GM18502 (cell line): ENCODE measurements at regions not wholly inside any gene's neighbourhood (a gene's known extent, or its start where the extent isn't known, plus 50 kb on each side); places are given as distances from the start of the nearest gene placed in this dataset.
"Not testable (repeated sequence)": the region's sequence is repeated elsewhere in the genome, so short reads cannot be mapped to it uniquely, and the experiment has no call there.

Experiments
- ATAC-seq: cut with Tn5 transposase; IDR thresholded peaks from one replicate; pipeline ENCODE4 v1.9.1; 2021; ENCODE audit warnings: mild to moderate bottlenecking; ENCODE audit not compliant: unreplicated experiment, poor library complexity

GRCh38 chr7:145817687-145818086 lies 298.9 kb upstream of the CNTNAP2 start:
- ATAC-seq = no peak

GRCh38 chr7:145812218-145812617 lies 304.4 kb upstream of the CNTNAP2 start:
- no peak for ATAC-seq

- ATAC-seq = not testable (repeated sequence)
These were observed 311.1 kb upstream of the CNTNAP2 start for GRCh38 chr7:145805496-145805895.

DNA sequence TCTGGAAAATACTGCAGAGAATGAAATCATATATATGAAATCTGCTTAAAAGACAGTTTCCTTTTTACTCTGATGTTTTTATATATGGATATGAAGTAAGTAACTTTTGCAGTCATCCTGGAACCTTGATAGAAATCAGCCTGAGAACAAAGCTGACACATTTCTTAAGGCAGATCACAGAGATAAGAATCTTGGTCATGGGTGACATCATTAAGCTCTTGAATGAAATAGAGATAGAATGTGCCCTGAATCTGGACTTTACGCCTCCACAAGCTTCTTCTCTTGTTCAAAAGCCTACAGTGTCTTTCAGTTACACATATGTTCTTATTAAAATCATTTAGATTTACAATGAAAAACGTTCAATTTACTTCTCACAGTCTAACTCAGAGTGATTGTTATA lies 319.1 kb upstream of the CNTNAP2 start:
- ATAC-seq = no peak

- no peak for ATAC-seq
These were observed 321.5 kb upstream of the CNTNAP2 start for GRCh38 chr7:145795132-145795531.

- no peak for ATAC-seq
These were observed 331.5 kb upstream of the CNTNAP2 start for GRCh38 chr7:145784809-145785780.

DNA sequence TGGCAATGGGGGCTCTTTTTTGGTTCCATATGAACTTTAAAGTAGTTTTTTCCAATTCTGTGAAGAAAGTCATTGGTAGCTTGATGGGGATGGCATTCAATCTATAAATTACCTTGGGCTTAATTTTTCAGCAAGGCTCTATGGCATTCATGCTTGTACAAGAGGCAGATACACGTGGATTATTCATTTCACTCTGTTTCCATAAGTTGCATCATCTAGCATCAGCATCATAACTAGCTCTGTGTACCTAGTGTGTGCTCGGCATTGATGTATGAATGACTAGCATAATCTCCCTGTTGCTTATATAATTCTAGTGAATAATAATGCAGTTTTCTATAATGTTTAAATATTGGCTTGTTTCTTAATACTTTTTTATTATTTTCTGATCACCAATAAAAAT lies 335.2 kb upstream of the CNTNAP2 start:
- ATAC-seq = not testable (repeated sequence)

GRCh38 chr7:145779140-145779539 lies 337.5 kb upstream of the CNTNAP2 start:
- ATAC-seq = no peak

DNA sequence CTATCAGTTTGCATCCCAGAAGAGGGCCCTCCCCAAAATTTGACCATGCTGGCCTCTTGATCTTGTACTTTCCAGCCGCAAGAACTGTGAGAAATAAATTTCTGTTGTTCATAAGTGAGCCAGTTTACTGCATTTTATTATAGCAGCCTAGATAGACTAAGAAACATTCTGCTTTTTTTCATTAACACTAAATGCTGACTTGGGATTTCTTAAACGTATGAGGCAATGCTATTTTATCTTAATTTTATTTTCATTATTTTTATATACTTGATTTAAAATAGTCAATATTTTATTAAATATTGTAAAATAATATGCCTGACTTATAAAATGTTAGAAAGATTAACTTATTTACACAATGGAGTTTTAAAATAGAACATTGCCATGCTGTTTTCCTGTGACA lies 341.8 kb upstream of the CNTNAP2 start:
- no peak for ATAC-seq

DNA sequence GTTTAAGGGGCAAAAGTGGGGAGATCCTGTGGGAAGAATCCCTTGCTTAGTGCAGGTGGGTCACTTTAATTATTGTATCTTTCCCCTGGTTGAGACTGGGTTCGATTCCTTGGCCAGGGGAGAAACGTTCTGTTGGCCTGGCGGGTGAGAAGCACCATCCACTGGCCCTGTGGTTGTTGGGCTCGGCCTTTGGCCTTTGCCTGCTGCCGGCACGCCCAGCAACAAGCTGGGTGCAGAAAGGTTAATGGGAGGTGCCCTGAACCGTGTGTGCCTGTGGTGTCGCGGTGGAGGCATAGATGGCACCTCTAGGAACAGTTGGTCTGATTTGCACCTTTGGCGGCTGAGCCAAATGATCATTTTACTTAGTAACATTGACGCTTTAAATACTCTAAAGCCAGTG lies 363.6 kb upstream of the CNTNAP2 start:
- no peak for ATAC-seq

DNA sequence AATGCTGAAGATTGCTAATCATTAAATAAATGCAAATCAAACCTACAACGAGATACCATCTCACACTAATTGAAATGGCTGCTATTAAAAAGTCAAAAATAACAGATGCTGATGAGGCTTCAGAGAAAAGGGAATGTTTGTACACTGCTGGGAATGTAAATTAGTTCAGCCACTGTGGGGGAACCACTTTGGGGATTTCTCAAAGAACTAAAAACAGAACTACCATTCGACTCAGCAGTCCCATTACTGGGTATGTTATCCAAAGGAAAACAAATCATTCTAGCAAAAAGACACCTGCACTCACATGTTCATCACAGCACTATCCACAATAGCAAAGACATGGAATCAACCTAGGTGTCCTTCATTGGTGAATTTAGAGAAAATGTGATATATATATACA lies 379.0 kb upstream of the CNTNAP2 start:
- ATAC-seq = no peak

DNA sequence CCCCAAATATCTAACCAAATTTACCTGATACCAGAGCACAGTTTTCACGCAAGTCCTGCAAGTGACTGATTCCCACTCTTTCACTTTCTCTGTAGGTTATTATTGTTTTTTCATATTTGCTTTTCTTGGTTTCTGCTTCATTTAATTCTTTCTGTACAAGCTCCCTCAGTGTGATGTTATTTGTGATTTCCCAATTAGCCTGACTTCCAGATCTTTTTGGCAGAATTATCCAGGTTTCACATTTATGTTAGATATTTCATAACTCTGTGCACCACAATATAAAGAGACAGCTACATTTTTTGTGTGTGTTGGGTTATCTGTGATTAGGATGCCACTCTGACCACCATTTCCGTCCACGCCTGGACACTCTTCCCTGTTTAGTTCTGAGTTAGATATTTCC lies 381.5 kb upstream of the CNTNAP2 start:
- no peak for ATAC-seq

GRCh38 chr7:145732521-145732920 lies 384.1 kb upstream of the CNTNAP2 start:
- ATAC-seq = no peak

- no peak for ATAC-seq
These were observed 386.9 kb upstream of the CNTNAP2 start for GRCh38 chr7:145729691-145730090.

DNA sequence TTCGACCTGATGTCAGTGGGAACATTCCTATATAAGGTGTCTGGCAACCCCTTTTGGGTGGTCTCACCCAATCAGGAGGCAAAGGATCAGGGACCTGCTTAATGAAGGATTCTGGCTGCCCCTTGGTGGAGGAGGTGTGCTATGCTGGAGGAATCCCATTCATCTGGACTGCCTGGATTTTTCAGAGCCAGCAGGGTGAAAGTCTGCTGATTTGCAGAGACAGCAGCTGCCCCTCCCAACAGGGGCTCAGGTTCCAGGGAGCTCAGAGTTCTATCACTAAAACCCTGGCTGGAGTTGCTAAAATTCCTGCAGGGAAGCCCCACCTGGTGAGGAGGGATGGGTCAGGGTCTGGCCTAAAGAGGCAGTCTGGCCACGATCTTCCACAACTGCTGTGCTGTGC lies 398.5 kb upstream of the CNTNAP2 start:
- ATAC-seq = no peak

DNA sequence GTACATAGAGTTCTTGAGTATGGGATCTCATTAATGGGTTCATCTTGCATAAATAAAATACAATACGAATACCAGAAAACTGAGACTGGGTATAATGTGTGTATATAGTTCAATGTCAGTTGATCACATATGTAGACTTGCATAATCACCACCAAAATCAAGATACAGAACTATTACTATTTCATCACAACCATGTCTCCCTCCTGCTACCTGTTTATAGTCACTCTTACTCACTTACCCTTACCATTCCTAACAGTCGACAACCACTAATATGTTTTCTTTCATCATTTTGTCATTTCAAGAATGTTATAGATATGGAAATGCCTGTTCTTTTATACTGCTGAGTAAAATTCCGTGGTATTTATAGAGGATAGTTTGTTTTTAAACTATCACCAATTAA lies 416.1 kb upstream of the CNTNAP2 start:
- no peak for ATAC-seq

- ATAC-seq = no peak
These were observed 417.9 kb upstream of the CNTNAP2 start for GRCh38 chr7:145698526-145699262.

DNA sequence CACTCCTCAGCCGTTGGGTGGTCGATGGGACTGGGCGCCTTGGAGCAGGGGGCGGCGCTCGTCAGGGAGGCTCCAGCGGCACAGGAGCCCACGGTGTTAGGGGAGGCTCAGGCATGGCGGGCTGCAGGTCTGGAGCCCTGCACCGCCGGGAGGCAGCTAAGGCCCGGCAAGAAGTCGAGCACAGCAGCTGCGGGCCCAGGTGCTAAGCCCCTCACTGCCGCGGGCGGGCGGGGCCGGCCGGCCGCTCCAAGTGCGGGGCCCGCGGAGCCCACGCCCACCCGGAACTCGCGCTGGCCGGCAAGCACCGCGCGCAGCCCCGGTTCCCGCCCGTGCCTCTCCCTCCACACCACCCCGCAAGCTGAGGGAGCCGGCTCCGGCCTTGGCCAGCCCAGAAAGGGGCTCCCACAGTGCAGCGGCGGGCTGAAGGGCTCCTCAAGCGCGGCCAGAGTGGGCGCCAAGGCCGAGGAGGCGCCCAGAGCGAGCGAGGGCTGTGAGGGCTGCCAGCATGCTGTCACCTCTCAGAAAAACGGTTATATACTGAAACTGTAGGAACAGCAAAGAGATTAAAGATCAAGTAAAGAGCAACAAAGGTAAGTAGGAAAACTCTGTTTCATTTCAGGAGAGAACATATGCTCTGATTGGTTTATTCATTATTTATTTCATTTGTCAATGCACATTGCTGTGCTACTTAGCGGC lies 419.0 kb upstream of the CNTNAP2 start:
- not testable (repeated sequence) for ATAC-seq

GRCh38 chr7:145696071-145696470 lies 420.5 kb upstream of the CNTNAP2 start:
- ATAC-seq = no peak

DNA sequence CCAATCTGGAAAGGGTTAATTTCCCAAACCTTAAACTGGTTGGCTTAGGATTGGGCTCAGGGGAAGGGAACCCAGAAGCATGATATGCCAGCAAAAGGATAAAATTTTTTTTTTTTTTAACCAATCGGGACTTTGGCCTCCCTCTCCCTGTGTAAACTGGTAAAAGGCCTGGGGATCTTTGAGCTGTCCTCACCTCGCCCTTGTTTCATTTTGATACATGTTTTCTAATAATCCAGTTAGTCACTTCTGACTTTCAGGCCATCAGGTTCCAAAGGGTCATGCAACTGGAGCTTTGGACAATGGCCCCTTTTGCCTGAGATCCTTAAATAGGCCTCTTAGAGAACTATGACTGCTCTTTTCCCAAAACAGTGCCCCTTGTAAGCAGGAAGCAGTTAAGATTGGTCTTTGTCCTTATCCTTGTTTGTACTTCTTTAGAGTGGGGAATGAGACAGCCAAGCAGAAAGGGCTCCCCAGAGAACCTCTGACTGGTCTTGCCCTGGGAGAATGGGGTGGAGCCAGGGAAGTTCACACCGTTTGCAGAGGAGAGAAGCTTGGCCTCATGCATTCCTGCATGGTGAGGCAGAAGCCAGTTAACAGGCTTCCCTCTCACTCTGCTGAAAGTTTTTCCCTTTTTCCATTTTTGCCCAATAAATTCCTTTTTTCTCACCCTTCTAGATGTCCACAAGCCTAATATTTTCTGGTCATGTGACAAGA lies 424.2 kb upstream of the CNTNAP2 start:
- no peak for ATAC-seq
